LHCN-M2 (cell line): ENCODE measurements at regions not wholly inside any gene's neighbourhood (a gene's known extent, or its start where the extent isn't known, plus 50 kb on each side); places are given as distances from the start of the nearest gene placed in this dataset.

ENCODE experiments used
- DNase-seq: peaks from one replicate; pipeline ENCODE4 v3.0.0-alpha.2; 2012; ENCODE audit warnings: low read depth

DNA sequence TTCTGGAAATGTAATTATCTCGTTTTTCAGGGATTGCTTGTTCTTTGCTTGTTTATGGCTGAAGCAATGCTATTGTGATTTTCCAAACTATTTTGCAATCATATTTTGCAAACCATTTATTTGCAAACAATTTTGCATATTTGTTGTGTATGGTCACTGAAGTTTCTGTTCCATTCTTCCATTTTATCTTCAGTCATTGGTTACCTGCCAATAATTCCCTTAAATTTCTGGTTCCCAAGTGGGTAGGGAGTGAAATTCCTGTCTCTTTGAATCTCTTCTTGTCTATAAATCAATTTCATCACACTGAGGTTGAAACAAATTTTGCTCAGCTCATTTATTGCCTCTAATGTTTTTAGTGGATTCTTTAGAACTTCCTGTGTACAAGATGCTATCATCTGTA lies 401.7 kb upstream of the VWC2 start:
- DNase-seq = no peak

DNA sequence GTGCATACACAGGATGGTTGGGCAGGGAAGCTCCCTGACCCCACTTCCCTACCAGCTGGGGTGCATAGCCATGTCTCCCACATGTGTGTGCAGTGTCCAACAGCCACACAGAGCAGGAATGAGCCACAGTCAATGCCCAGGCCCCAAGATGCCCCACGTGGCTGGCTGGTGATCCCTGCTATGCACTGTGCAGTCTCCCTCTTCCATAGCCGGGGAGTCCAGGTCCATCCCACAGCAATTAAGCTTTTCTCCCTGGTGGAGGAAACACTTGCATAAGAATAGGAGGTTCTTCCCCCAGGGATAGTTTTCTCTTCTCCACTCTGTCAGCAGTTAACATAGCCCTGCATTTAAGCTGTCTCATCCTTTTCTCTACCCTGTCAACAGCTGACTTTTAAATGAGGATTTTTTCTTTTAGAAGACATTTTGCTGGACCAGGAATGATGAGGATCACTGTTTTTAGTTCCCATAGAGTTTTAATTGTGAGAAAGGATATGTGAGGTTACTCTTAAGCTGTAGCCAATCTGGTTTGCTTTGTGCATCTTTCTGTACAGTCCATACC lies 396.5 kb upstream of the VWC2 start:
- DNase-seq = no peak

DNA sequence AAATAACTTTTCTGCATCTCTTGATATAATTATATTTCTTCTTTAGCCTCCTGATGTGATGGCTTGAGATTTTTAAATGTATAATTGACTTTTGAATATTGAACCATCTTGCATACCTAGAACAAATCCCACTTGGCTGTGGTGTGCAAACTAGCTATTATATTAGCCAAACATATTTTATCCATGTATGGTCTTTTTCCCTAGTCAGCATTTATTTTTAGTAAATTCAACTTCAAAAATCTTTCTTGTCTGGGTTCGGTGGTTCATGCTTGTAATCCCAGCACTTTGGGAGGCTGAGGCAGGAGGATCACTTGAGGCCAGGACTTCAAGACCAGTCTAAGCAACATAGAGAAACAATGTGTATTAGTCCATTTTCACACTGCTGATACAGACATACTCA lies 386.6 kb upstream of the VWC2 start:
- no peak for DNase-seq

DNA sequence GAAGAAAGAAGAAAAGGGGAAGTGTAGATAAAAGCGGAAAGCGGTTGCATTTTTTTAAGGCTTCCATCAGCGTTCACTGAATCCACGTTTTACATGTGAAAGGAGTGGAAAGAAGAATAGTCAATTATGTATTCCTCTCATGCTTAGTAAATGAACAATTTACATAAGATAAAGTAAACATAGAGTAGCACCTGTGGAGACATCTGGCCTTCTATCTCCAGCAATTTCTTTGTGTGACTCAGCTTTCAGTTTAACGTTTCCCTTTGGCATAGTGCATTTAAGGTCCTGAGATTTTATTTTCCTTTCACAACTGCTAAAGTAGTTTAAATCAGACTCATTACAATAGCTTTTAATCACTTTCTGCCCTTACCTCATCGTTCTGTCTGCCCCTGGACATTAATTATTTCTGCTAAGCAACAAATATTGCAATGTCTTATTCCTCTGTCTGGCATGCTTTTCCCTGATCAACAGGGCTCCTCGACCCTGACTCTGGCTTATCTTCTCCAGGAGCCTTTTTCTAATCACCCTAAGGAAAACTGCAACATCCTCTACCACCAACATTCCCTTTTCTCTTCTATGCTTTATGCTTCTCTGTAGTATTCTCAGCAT lies 383.5 kb upstream of the VWC2 start:
- no peak for DNase-seq

DNA sequence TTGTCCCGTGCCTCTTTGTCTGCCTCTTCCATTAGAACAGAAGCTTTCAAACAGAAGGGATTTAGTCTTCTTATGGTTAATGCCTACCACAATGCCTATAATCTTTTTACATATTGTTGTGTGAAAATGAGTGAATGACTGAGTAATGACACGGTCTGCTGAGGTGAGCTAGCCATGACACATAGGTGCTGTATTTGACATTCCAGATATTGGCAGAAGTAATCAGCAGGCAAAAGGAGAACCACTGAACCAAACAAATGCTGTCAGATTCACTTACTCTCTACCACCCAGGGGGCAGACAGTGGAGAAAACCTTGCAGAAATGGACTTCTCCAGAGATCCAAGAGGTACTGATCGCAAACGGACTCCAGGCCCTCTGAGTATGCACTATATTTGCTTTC lies 377.2 kb upstream of the VWC2 start:
- DNase-seq = no peak

DNA sequence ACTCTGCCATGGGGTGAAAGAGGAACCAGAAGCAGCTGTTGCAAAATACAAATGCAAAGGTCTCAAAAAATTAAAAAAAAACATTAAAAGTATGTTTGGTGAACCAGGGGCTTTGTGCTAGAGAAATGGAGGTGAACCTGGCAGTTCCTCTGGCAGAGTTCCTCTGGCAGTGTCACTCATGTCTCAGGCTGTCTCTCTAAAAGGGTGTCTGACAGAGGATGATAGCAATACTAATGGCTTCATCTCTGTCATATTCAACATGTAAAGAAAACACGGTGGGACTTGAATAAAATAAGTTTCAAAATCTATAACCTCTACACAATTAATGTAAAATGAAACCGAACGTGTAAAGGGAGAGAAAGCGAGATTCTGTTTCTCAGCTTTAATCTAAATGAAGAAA lies 375.7 kb upstream of the VWC2 start:
- no peak for DNase-seq

DNA sequence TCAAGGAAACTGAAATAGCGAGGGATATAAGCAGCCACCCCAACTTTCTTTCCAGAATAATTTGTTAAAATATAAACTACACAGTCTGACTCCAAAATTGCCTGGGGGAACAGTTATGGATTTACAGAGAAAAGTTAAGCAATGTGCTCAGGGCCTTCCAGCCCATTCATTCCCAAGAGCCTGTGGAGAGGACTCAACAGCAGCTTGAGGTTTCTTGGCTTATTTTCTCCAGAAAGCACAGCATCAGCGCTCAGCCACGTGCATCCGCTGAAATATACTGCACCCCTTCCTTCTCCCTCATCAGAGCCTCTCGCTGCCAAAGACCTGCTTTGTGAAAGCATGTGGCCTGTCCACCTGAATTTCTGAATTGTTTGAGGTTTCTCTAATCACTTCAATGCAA lies 375.2 kb upstream of the VWC2 start:
- DNase-seq = no peak

DNA sequence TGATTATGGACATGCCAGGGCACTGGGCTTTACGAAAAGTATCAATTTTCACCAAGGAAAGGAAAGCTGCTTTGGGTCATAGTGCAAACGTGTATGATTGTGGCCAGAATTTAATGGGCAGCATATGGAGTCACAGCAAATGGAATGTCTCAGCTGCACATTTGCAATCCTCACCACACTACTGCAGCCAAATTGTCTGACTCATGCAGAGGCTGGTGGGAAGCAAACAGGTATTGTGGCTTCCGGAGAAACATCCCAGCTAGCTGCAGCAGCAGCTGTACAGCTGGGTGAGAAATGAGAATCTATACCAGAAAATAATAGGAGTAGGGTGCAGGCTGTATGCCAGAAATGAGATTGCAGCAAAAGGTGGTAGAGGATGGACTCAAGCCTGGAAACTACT lies 374.7 kb upstream of the VWC2 start:
- DNase-seq = no peak

DNA sequence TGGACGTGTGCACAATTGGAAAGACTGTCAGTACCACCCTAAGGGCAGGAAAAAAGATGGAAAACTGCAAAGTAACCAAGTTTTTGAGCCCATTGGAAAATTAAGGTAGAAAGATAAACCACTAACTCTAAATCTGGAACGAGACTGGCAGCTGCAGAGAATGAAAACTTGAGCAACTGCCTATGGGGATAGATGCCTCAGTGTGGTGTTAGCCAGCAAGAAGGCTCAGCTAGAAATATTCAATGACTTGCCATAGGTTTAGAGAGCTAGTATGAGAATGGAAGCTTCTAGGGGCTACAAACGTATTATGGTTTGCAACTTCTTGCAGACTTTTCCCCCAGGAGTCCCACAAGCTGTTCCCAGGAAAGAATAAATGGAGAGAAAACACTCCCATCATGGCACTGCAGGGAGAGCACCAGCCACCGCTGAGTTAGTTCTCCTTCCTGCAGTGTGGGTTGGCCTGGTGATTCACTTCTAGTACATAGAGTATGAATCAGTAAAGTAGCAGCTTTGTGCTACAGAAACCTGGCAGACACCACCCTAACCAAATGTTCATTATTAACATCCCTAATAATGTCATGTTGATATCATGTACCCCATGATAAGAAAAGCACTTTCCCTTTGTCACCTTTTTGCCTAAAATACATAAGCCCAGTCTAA lies 372.4 kb upstream of the VWC2 start:
- DNase-seq = no peak

DNA sequence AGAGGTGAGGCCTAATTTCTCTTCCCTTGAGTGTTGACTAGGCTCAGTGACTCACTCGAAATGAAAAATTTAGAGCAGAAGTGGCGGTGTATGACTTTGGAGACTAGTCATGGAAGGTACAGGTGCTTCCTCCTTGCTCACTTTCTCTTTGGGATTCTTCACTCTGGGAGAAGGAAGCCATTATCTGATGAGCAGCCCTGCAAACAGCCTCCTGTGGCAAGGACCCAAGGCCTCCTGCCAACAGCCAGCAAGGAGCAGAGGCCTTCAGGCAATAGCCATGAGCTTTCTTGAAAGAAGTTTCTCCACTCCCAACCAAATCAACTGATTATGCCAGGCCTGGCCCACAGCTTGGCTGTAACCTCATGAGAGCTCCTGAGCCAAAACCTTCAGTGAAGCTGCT lies 369.6 kb upstream of the VWC2 start:
- no peak for DNase-seq

DNA sequence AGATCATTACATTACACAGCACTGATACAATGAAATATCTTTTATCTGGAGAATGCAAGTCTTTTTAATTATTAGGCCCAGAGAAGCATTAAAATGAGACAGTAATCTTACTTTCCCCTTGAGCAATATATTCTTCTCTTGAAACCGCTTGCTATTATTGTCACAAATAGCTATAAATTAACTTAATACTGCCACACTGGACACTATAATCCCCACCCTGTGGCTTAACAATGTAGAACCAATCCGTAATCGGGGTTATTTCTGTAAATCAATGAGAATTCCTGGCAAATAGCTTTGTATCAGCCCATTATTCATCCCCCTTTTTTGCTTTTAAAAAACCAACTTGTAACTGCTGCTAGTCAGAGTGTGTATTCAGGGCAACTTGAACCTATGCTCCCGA lies 366.2 kb upstream of the VWC2 start:
- no peak for DNase-seq

DNA sequence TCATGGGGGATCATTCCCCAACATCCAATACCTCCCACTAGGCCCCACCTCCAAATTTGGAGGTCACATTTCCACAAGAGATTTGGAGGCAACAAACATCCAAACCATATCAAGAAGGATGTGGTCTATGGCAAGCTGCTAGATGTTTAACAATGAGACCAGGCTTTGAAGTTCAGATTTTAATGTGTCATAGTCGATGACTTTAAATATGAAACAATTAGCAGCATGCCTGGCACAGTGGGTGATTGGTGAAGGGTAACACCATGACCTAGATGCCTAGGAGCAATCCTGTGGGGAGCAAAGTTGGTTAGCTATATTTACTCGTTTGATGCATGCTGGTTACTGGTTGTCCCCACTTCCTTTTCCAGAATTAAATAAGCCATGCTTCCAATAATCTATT lies 356.4 kb upstream of the VWC2 start:
- no peak for DNase-seq

DNA sequence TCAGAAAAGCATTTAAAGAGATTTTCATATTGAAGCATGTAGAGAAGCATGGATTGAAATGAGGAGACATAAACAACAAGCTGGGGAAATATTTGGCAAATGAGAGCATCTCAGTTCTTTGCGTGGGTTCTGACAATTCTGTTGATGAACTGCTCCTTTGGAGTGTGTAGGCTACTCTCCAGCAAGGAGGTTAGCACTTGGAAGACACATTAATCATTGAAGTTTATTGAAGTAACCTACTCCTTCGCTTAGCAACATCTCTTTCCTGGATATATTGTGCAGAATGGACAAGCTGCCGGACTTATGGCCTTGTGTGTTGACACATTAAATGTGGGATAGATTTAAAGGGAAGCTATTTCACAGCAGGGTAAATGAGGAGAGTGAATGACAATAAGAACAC lies 354.5 kb upstream of the VWC2 start:
- DNase-seq = no peak

DNA sequence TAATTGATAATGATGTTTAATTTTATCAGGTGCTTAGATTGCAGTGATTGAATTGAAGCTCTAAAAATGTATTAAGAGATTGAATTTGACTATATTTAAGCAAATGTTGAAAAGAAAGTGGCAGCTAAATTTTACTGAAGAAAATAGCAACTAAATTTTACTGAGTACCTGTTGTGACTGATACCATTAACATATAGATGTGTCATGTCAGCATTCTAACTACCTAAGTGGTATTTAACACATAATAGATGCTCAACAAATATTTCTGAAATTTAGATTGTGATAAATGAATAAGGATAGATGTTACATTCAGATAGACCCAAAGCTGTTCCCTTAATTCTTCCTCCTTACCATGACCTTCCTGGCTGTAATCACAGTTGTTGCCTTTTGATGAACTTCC lies 350.9 kb upstream of the VWC2 start:
- no peak for DNase-seq

DNA sequence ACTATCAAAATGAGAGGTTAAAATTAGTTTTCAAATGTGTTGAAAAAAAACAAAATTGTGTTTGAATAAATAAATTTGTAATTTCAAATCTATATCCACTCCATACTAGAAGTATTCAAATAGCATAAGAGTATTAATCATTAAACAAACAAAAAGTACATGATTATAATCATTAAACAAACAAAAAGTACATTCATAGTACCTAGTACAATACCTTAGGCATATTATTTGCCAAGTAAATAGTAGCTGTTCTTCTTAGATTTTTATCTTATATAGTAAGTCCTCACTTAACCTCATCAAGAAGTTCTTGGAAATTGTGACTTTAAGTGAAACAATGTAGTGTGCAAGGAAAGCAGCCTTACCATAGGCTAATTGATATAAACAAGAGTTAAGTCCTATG lies 349.3 kb upstream of the VWC2 start:
- no peak for DNase-seq

DNA sequence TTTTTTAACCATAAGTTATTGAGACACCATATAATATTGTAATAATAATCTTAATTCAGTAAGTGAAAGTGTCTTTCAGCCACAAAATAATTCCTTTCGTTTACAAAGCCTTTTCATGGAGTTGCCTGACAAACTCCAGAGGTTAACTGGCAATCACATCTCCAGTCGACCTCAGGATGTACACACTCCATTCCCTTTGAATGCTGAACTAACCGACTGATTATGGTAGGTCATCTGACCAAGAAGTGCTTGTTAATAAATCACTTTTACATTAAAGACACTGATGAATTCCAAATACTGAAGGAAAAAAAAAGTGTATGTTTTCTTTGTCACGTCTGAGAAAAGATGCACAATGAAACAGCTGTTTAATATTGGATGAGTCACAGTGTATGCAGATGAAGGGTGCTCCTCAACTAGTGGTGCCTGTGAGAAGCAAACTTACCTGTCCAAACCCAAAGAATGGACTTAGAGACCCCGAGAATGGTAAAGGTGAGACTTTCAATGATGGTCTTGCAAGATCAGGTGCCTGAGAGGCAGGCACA lies 348.1 kb upstream of the VWC2 start:
- no peak for DNase-seq

DNA sequence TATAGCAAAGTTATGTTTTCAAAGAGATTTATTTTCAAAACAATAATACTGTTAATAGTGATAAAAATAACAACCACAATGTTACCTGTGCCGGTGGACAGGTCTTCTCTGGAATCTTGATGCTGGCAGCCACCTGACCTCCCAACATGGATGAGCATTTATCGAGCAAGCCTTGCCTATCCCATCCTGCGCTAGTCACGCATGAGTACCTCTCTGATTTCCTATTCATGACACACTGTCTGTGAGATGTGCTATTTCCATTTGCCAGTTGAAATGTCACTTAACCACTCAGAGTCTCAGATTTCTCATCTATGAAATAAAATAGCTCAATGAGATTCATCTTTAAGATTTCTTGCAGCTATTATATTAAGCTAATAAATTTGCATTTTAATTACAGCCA lies 341.2 kb upstream of the VWC2 start:
- no peak for DNase-seq

DNA sequence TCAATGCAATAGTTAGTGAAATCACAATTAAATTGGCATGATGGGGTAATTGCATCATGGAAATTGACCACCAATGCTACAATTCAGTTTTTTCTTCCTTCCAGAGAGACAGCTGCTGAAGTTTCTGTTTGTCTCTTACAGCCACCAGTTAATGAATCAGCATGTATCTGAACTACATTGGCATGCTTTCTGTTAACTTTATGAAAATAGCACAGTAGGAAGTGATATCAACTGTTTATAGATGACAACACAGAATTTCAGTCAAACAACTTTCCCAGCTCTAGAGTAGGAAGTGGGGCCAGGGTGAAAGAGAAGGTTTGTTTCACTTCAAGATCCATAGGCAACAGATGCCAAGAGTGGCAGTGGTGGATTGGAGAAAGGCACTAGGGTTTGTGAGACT lies 339.6 kb upstream of the VWC2 start:
- DNase-seq = no peak

DNA sequence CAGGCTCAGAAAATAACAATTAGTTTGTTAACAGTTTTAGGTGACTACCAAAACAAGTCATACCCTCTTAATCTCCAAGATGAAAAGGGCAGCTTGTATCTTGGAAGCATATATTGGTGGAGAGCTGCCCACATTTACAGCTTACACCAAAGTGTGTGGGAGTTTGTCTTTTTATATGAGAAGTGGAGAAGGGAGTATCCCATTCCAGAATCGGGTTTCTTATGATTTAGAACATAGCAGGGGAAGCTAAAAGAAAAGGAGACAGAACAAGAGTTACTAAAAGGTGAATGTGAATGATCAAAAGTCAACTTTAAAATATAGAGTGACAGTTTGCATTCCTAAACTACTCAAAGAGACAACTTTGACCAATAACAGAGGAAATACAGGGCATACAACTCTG lies 338.6 kb upstream of the VWC2 start:
- no peak for DNase-seq

DNA sequence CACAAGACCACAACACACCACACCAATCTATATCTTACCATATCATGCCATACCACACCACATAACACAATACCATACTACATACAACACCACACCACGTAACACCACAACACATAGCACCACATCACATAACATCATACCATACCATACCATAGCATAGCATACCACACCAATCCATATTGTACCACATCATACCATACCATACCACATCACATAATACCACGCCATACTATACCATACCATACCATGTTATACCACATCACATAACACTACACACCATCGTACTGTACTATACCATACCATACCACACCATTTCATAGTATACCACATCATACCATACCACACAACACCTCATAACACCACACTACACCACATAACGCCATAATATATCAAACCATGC lies 335.2 kb upstream of the VWC2 start:
- no peak for DNase-seq

DNA sequence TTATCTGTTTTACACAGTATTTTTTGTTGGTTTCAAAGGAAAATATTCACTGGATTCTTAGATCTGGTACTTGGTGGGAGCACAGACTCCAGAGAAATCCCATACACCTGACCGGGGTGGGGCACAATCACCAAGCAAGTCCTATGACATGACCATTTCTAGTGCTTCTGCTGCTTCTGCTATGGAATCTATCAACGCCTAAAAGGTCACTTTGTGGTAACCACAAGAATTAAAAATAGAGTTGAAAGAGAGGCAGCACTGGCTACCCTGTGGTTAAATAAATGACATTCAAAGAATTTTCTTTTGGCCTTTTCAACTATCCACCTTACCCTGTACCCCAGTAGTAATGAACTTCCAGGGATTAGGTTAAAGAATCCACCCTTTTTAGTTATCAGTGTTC lies 329.9 kb upstream of the VWC2 start:
- no peak for DNase-seq

DNA sequence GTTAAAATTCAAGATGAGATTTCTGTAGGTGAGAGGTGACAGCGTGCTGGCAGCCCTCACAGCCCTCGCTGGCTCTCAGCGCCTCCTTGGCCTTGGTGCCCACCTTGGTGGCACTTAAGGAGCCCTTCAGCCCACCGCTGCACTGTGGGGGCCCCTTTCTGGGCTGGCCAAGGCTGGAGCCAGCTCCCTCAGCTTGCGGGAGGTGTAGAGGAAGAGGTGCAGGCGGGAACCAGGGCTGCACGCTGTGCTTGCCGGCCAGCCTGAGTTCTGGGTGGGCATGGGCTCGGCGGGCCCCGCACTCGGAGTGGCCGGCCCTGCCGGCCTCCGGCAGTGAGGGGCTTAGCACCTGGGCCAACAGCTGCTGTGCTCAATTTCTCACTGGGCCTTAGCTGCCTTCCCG lies 320.0 kb upstream of the VWC2 start:
- no peak for DNase-seq

DNA sequence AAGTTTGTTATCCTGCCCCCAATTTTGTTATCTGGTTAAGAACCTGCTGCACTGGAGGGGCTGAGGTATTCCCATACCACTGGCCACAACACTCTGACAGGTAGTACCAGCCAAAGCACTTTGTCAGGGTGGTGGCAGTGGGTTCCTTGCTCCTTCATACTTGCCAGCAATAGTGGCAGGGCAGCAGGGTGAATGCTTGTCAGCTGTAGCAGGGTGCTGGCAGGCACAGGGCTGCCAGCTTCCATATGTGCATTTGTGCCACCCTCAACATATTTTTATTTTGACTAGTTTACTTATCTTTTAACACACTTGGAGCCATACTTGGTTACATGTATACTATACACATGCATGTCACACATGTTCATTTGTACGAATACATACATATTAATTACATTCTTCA lies 294.0 kb upstream of the VWC2 start:
- DNase-seq = no peak
